GM19455 (cell line): ENCODE measurements at regions not wholly inside any gene's neighbourhood (a gene's known extent, or its start where the extent isn't known, plus 50 kb on each side); places are given as distances from the start of the nearest gene placed in this dataset.
"Not testable (repeated sequence)": the region's sequence is repeated elsewhere in the genome, so short reads cannot be mapped to it uniquely, and the experiment has no call there.

ENCODE experiments used
- ATAC-seq: cut with Tn5 transposase; IDR thresholded peaks from one replicate; pipeline ENCODE4 v1.9.1; 2021; ENCODE audit not compliant: unreplicated experiment

DNA sequence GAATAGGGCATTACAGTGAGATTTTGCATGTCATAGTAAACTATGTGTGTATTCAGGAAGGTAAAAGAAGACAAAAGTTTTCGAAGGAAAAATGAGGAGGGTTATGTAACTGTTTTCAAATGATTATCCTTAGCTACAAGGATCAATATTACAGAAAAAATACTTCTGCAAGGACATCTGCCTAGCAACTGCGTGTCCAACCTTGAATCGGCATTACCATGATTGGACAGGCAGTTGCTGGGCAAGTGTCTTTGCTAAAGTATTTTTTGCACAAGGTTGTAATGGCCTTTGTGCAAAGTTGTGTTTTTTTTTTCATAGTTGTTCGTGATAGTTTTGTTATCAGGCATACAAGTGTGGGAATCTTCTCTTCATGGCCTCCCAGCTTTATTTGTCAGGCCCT, 136.8 kb downstream of the FASLG start:
- no peak for ATAC-seq

DNA sequence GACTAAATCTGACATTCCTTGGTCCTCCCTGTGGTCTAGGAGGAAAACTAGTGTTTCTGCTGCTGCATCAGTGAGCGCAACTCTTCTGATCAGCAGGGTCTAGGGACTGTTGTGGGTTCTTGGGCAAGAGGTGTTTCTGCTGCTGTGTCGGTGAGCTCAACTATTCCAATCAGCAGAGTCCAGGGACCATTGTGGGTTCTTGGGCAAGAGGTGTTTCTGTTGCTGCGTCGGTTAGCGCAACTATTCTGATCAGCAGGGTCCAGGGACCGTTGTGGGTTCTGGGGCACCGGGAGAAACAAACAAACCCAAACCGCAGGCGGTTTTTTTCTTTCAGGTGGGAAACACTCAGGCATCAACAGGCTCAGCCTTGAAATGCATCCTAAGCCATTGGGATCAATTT, 140.9 kb downstream of the FASLG start:
- not testable (repeated sequence) for ATAC-seq

DNA sequence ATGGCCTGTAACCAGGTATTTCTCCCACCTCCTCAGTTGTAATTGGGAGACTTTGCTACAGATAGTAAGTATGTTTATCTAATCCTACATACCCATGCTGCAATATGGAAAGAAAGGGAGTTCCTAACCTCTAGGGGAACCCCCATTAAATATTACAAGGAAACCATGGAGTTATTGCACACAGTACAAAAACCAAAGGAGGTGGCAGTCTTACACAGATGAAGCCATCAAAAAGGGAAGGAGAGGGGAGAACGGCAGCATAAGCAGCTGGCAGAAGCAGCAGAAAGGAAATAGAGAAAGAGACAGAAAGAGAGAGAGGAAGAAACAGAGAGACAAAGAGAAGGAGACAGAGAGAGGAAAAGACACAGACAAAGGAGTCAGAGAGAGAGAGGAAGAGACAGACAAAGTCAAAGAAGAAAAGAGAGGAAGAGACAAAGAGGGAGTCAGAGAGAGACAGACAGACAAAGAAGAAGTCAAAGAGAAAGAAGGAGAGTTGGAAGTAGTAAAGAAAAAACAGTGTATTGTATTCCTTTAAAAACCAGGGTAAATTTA, 142.9 kb downstream of the FASLG start:
- no peak for ATAC-seq

DNA sequence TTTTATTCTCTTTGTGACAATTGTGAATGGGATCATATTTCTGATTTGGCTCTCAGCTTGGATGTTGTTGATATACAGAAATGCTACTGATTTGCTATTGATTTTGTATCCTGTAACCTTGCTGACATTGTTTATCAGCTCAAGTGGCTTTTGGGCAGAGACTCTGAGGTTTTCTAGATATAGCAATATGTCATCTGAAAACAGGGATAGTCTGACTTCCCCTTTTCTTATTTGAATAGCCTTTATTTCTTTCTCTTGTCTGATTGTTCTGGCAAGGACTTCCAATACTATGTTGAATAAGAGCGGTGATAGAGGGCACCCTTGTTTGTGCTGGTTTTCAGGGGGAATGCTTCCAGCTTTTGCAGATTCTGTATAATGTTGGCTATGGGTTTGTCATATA, 150.8 kb downstream of the FASLG start:
- ATAC-seq: no peak

DNA sequence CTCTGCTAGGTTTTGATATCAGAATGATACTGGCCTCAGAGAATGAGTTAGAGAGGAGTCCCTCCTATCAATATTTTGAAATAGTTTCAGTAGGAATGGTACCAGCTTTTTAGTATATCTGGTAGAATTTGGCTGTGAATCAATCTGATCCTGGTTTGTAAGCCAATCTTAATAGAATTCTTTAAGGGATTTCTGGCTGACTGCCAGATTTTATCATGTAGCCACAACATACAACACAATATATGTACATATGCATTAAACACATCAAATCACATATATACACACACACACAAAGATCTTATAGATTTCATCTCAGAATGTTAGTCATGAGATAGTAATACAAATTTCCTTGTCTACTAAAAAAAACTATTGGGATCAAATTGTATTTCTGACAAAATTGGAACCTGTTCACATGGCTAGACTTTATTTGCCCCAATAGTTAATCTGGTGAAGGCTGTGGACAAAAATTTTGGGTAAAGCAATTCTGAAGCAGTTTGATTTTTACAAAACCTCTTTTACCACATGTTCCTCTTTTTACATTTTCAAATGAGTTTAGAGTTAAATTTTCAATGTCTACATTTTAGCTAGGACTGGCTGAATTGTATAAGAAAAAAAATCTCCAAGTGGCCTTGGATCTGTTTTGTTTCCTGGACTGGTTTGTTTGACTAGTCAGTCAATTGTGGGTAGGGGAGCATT, 151.7 kb downstream of the FASLG start:
- ATAC-seq: no peak

DNA sequence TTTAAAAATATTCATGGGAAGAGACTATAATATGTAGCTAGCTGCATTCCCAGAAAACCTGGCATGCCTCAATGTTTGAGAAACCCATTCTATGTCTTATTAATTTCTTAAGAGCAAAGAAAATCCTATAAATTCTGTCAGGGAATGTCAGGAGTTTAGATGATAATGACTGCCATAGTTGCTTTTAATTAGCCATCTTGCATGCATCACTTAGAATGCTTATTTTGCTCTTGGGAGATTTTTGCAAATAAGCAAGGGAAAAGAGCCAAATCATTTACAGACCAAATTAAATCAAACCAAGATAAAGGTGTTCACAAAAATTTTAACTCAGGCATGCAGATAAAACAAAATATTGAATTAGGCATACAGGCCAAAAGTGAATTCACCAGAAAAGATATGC, 152.8 kb downstream of the FASLG start:
- no peak for ATAC-seq

DNA sequence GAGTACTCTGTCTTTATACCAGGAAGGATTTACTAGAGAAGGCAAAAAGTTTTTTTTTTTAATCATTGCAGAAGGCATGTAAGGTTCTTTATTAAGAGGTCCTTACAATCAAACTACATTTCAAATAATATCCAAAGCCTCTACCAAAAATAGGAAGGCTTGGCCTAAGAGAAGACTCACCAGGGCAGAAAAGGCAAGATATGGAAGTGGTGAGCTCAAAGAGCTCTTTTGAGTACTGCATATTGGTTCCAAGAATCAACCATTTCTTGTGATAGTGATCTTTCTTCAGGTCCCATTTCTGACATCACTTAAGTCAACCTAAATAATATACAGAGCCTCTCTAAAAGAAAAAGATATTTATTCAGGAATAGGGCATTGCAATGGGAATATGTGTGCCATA, 153.2 kb downstream of the FASLG start:
- no peak for ATAC-seq

DNA sequence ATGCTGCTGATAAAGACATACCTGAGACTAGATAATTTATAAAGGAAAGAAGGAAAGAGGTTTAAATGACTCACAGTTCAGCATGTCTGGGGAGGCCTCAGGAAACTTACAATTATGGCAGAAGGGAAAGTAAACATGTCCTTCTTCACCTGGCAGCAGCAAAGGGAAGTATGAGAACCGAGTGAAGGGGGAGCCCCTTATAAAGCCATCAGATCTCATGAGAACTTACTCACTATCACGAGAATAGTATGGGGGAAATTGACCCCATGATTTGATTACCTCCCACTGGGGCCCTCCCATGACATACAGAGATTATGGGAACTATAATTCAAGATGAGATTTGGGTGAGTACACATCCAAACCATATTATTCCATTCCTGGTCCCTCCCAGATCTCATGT, 154.4 kb downstream of the FASLG start:
- no peak for ATAC-seq

DNA sequence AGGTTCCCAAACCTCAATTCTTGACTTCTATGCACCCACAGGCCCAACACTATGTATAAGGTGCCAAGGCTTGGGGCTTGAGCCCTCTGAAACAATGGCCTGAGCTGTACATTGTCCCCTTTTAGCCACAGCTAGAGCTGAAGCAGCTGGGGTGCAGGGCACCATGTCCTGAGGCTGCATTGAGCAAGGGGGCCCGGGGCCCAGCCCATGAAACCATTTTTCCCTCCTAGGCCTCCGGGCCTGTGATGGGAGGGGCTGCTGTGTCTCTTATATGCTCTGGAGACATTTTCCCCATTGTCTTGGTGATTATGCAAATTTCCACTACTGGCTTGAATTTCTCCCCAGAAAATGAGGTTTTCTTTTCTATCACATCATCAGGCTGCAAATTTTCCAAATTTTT, 155.5 kb downstream of the FASLG start:
- ATAC-seq: no peak

DNA sequence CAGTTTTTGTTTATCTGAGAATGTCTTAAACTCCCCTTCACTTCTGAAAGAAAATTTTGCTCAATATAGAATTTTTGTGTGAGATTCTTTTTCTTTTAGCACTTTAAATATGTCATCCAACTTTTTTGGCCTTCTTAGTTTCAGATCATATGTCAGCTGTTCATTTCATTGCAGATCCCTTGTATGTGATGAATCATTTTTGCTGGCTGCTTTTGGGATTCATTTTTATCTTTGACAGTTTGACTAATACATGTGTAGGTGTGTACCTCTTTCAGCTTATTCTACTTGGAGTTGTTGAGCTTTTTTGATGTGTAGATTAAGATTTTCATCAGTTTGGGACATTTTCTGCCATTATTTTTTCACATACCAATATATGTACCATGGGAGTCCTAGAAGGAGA, 156.8 kb downstream of the FASLG start:
- ATAC-seq: no peak

DNA sequence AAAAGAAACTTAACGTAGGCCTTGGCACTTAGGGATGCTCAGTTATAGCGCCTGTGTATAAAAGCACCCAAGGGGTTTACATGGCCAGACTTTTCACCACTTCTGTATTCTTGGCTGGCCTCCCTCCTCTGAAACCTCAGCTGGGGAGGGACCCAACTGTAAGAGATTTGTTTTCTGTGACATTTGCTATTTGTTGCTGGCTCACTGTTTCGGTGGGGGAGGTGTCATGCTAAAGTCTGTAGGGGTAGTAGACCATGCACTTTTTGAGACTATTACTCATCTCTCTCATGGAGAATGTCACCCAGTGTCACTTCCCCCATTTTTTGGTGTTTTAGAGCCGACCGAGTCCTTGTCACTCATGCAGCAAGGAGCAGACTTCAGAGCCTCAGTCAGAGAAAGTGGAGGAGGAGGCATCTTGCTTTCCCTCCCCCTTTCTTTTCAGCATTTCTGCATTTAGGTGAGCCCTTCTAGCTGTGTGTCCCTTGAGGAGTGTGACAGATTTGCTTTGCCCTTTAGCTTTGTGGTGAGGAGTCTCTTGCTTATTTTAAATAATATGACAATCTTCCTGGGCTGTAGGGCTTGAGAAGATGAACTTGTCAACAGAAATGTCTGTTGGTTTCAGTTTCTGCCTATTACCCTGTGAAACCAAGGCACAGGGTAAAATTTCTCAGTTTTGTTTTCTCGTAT, 160.1 kb downstream of the FASLG start:
- ATAC-seq: peak; percentile 94

DNA sequence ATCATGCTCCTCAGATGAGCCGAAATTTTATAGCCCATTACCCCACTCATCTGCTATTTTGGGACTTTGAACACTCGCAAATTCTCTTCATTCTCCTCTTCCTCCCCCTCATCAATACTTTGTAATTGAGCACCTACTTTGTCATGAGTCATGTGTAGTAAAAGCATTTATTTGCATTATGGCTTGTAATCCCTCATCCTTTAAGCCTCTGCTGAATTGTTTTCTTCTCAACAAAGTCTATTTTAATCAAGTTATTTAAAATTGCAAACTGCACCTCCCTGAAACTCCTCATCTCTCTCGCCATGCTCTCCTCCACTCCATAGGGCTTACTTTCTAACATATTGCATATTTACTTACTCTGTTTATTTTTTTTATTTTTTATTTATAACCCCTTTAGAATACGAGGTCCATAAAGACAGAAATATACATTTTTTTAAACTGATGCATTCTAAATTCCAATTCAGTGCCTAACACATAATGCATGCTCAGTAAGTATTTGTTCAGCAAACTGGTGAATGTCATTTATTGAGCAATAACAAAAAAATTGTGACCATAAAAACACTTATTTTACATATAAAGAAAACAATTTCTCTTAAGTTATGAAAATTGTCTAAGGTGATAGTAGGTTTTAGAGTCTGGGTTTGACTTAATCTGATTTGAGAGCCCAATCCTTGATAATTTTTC, 161.7 kb downstream of the FASLG start:
- no peak for ATAC-seq

DNA sequence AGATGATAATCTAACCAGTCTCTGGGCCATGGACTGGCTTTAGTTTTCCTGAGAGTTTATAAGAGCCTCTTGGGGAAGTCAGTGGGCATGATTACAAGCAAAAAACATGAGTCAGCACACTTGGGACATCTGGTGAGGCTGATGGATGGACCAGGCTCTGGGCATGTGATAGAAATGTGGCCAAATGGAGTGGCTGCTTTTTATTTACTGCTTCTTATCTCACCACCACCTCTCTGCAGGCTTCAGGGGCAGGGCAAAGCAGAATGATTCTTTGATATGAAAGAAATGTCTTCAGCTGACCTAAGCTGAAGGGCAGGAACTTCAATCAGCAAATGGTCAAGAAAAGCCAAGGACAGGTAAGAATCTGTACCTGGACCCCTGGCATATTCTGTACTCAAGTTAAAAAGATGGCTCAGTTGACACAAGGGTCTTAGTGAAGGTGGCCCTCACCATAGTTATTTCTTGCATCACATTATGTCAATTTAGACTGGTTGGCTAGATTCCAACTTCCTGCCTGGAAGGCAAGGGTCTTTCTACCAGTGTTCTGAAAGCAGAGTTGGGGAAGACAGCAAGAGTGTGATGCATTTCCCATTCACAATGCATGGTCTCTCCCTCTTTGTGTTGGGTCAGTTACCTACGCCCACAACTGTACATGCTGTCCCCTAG, 162.8 kb downstream of the FASLG start:
- ATAC-seq: no peak

DNA sequence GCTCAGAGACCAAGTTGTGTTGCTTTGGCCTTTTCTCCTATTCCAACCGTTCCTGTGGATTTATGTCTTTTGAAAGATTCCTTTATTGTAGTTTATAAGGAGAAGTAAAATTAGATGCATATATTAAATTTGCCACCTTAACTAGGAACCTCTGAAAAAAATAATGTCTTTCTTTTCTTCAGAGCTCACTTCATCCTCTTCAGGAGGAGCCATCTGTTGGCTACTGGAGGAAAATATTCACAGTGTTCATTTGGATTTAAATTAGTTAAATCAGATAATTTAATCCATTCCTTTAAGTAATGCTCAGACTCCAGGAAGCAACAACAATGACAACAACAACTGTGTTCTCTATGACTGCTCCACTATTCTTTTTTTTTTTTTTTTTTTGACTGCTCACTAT, 164.0 kb downstream of the FASLG start:
- no peak for ATAC-seq

DNA sequence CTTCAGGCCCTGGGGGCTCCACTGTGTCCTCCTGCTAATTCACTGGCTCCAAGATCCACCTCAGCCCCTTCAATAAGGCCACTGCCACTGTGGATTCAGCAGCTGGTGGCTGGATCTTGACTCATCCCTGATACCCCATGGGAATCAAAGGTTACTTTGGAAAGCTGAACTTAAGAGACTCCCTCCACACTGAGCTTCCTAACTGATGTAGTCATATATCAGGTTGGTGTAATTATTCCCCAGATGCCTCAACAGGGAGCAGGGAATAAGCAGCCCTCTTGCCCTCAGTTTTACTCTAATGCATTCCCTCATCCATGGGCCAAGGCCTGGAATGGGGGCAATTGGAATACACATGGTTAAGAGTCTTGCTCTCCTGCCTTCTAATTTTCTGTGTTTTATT, 164.6 kb downstream of the FASLG start:
- no peak for ATAC-seq

DNA sequence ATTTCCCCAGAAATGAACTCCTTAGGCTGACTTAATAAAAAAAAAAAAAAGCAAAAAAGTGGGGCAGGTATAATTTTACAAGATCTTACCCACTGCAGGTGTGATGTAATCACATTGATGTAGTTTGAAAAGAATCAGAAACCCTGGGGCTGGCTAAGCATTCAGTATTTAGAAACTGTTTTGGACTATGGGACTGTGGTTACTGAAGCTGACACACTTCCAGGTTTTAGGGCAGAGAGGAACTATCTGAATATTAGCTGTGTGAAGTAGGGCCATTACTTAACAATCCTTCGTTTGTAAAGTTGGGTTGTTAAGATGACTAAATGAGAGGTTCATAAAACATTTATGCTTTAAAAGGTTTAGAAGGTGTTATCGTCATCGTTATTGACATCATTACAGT, 165.3 kb downstream of the FASLG start:
- ATAC-seq: no peak

DNA sequence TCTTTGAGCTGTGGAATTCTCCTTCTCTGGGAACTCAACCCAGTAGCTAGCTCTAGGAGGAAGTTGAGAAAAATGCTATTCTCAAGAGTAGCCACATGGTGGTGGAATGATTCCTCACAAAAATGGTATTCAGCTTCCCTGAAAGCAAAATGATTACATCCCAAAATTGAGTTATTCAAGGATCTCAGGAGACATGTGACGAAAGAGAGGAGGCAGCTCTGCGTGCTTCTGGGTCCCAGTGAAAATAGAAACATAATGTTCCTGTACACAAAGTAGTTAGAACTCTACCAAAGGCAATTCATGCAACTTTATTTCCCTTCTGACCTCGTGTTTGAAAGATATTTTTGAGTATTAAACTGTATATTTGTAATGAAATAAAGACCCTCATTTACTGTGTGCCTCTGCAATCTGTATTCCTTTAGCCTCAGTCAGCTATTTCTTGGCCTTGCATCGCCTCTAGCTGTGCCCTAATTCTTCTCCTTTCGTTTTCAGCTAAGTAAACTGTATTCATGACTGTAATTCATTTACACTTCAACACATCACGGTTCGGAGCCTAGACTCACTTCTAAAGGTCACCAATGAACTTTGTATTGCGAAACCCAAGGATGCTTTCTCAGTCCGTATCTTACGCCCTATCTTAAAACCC, 167.3 kb downstream of the FASLG start:
- ATAC-seq: no peak

DNA sequence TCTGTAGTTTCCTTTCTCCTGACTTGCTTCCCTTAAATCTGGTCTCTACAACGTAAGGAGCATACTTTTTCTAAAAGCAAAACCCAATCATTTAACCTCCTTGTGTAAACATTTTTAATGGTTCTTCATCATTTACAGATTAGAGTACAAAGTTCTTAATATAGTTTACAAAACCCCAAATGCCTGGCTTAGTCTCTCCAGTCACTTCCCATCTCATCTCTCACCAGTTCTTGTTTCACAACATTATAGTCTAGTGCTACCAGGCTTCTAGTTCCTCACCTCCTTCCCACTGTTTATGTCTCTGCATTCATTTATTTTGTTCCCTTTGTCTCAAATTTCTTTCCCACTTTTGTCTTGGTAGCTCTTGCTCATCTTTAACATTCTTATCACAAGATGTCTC, 168.4 kb downstream of the FASLG start:
- ATAC-seq: no peak

DNA sequence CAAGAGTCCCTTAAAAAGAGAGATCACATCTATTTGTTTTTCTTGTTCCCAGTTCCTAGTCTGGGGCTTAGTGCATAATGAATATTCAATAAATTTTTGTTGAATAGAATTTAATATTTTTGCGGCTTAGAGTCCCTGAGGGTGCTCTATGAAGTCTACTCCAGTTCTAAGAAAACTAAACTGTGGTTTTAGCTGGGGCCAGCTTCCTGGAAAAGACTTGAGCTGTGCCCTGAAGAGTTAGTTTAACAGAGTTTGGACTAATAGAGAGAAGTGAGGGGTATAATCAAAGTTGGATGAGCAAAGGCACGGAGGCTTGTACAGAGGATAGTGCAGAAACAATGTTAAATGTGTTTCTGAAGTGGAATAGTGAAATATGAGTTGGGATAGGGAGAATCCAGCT, 168.9 kb downstream of the FASLG start:
- no peak for ATAC-seq

DNA sequence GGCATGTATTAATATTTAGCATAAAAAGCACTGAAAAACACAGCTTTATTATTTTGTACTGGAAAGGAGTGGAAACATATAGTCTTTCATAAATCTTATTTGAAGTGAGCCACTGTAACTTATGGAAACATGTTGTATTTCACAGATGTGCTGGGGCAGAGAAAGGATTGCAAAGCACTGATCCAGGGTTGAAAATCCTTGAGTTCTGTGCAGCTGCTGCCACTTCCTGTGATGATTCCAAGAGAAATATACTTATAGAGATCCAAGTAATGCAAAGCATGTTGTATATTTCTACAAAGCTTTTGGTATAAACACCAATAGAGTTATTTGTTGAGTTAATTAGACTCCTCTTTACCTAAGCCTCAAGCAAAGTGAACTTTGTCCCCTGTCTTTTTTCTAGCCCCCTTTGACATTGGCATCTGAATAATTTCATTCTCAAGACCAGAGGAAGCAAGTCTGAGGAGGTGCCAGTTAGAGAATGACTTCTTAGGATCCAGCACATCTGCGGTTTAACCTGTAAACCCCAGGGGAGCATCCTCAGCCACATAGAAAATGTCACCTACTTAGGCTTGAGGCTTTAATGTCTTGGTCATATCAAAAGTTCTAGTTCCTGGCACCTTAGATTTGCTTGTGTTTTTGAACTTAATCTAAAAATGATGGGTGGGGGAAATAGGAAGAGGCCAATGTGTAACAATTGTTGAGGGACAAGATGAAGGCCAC, 173.3 kb downstream of the FASLG start:
- ATAC-seq: no peak
